ENCODE measurements at regions not wholly inside any gene's neighbourhood (a gene's known extent, or its start where the extent isn't known, plus 50 kb on each side); places are given as distances from the start of the nearest gene placed in this dataset.

GRCh38 chrX:55326985-55327384 lies 62.3 kb upstream of the PAGE3 start:
- no peak for TF ChIP-seq CTCF (IDR thresholded peaks at IDR 0.05)

GRCh38 chrX:55335296-55335695 lies 70.6 kb upstream of the PAGE3 start:
- TF ChIP-seq CTCF (IDR thresholded peaks at IDR 0.05), result no peak

- TF ChIP-seq CTCF (IDR thresholded peaks at IDR 0.05), result no peak
Observed at GRCh38 chrX:55336176-55336575, 71.5 kb upstream of the PAGE3 start.

GRCh38 chrX:55340896-55341433 lies 76.2 kb upstream of the PAGE3 start:
- TF ChIP-seq CTCF (IDR thresholded peaks at IDR 0.05), result no peak

- peak; percentile 56 for TF ChIP-seq CTCF (IDR thresholded peaks at IDR 0.05)
Observed at GRCh38 chrX:55342533-55343501, 78.1 kb upstream of the PAGE3 start.

- no peak for TF ChIP-seq CTCF (IDR thresholded peaks at IDR 0.05)
Observed at GRCh38 chrX:55356609-55357008, 91.9 kb upstream of the PAGE3 start.

- TF ChIP-seq CTCF (IDR thresholded peaks at IDR 0.05), result no peak
Observed at GRCh38 chrX:55357236-55357635, 92.5 kb upstream of the PAGE3 start.
